ENCODE measurements at regions not wholly inside any gene's neighbourhood (a gene's known extent, or its start where the extent isn't known, plus 50 kb on each side); places are given as distances from the start of the nearest gene placed in this dataset.

GRCh38 chr1:209454340-209454994 is 129.0 kb upstream of the CAMK1G start:
- TF ChIP-seq CTCF (IDR thresholded peaks at IDR 0.05), result no peak
- no peak for TF ChIP-seq ZFX (IDR thresholded peaks at IDR 0.05; ENCODE audit: borderline replicate concordance)
